A549 (cell line): ENCODE measurements at regions not wholly inside any gene's neighbourhood (a gene's known extent, or its start where the extent isn't known, plus 50 kb on each side); places are given as distances from the start of the nearest gene placed in this dataset.

ENCODE experiments used
- ATAC-seq, 2 experiments: fragments of 200-7000 bp in 1 of 2; fragments of >200 bp in 1 of 2; cut with Nextera tagmentation in 1 of 2; cut with Tn5 transposase in 1 of 2; 3 replicates each; pipeline versions ENCODE4 v1.8.0 to v1.9.1; 2018 to 2020; ENCODE audit warnings: mild to moderate bottlenecking in 1 of 2, moderate library complexity in 1 of 2
- CTCF ChIA-PET: fragments of 300-600 bp; sonication (Branson Sonifier 250); formaldehyde crosslinking; extraction: SDS; loops from one replicate; lab custom pipeline; 2021; ENCODE audit warnings: antibody characterized with exemption, inconsistent platforms; lab: Yijun Ruan, JAX
- POLR2A ChIA-PET: fragments of 350-600 bp; formaldehyde crosslinking; extraction: SDS; loops from one replicate; lab custom pipeline; 2021; ENCODE audit warnings: antibody characterized with exemption, inconsistent platforms; lab: Yijun Ruan, JAX
- DNase-seq, 2 experiments: peaks; one replicate each; pipeline versions ENCODE4 v3.0.0 to v3.0.0-alpha.2; 2011 to 2016; ENCODE audit warnings: low read depth in 1 of 2, low spot score in 1 of 2
- FAIRE-seq: peaks from 2 replicates; lab custom pipeline; 2011; peaks lifted over from hg19 to GRCh38; lab: Jason Lieb, UNC
- H3K27ac ChIP-seq, 2 experiments: fragments of >200 bp; sonication (Bioruptor Twin); formaldehyde crosslinking; 3 replicates each; pipeline ENCODE4 v1.5.1; 2016 to 2017
- H3K4me1 ChIP-seq: fragments of >200 bp; sonication (Bioruptor Twin); formaldehyde crosslinking; 3 replicates; pipeline ENCODE4 v1.6.1; 2016
- H3K4me2 ChIP-seq: fragments of >200 bp; sonication (Bioruptor Twin); formaldehyde crosslinking; 3 replicates; pipeline ENCODE4 v1.6.1; 2016
- H3K4me3 ChIP-seq: fragments of >200 bp; sonication (Bioruptor Twin); formaldehyde crosslinking; 3 replicates; pipeline ENCODE4 v1.5.1; 2016
- H3K9me3 ChIP-seq: fragments of >200 bp; sonication (Bioruptor Twin); formaldehyde crosslinking; 3 replicates; pipeline ENCODE4 v1.6.1; 2016
- CBX2 ChIP-seq: fragments of 200-600 bp; sonication (generic); IDR thresholded peaks from 2 replicates; pipeline ENCODE4 v1.6.1; 2016; ENCODE audit warnings: low read depth, mild to moderate bottlenecking, borderline replicate concordance
- CBX8 ChIP-seq: fragments of 200-600 bp; sonication (generic); IDR thresholded peaks from 2 replicates; pipeline ENCODE4 v1.6.1; 2016
- CEBPB ChIP-seq, 2 experiments: fragments of >200 bp in 1 of 2; sonication (Bioruptor Twin) in 1 of 2; formaldehyde crosslinking in 1 of 2; IDR thresholded peaks; 2 replicates each; pipeline ENCODE4 v1.6.1; 2012 to 2016
- CHD2 ChIP-seq: fragments of 150-350 bp; IDR thresholded peaks from 2 replicates; pipeline ENCODE4 v1.6.1; 2014; ENCODE audit warnings: low read length; ENCODE audit not compliant: partially characterized antibody
- CHD4 ChIP-seq: fragments of 200-600 bp; sonication (generic); IDR thresholded peaks from 2 replicates; pipeline ENCODE4 v1.6.1; 2016; ENCODE audit warnings: antibody characterized with exemption, mild to moderate bottlenecking, borderline replicate concordance
- E2F6 ChIP-seq: IDR thresholded peaks from 2 replicates; pipeline ENCODE4 v1.6.1; 2012; ENCODE audit warnings: low read depth, borderline replicate concordance
- EHMT2 ChIP-seq: fragments of 200-600 bp; sonication (generic); IDR thresholded peaks from 2 replicates; pipeline ENCODE4 v1.6.1; 2016; ENCODE audit warnings: antibody characterized with exemption, low read depth, mild to moderate bottlenecking, moderate library complexity
- FOSB ChIP-seq: fragments of 250-450 bp; sonication (Bioruptor Pico); IDR thresholded peaks from 2 replicates; pipeline ENCODE4 v1.5.0; 2020; ENCODE audit warnings: mild to moderate bottlenecking, moderate library complexity
- FOSL2 ChIP-seq, 2 experiments: fragments of 450-650 bp in 1 of 2; fragments of >200 bp in 1 of 2; sonication (Bioruptor Twin) in 1 of 2; formaldehyde crosslinking; IDR thresholded peaks; 2 replicates each; pipeline versions ENCODE4 v1.5.0 to v1.6.1; 2016 to 2020; ENCODE audit warnings: mild to moderate bottlenecking in 1 of 2, moderate library complexity in 1 of 2
- GATA3 ChIP-seq: IDR thresholded peaks from 2 replicates; pipeline ENCODE4 v1.6.1; 2012; ENCODE audit warnings: borderline replicate concordance
- HOXA7 ChIP-seq: fragments of 250-450 bp; sonication (Bioruptor Pico); IDR thresholded peaks from 2 replicates; pipeline ENCODE4 v1.5.0; 2020; ENCODE audit warnings: mild to moderate bottlenecking, moderate library complexity
- HOXB5 ChIP-seq: fragments of 250-450 bp; sonication (Bioruptor Pico); IDR thresholded peaks from 2 replicates; pipeline ENCODE4 v1.5.0; 2020; ENCODE audit warnings: mild to moderate bottlenecking, moderate library complexity
- KDM1A ChIP-seq: fragments of 200-600 bp; sonication (generic); IDR thresholded peaks from 2 replicates; pipeline ENCODE4 v1.6.1; 2016; ENCODE audit warnings: low read depth, mild to moderate bottlenecking
- MAFK ChIP-seq: fragments of 450-650 bp; IDR thresholded peaks from 2 replicates; pipeline ENCODE4 v1.6.1; 2014; ENCODE audit not compliant: partially characterized antibody
- MAZ ChIP-seq: fragments of 150-350 bp; IDR thresholded peaks from 2 replicates; pipeline ENCODE4 v1.6.1; 2014; ENCODE audit warnings: antibody characterized with exemption, low read depth, low read length, borderline replicate concordance
- PBX3 ChIP-seq: IDR thresholded peaks from 2 replicates; pipeline ENCODE4 v1.6.1; 2012
- POLR2A ChIP-seq: IDR thresholded peaks from 2 replicates; pipeline ENCODE4 v1.6.1; 2012; ENCODE audit warnings: mild to moderate bottlenecking, low read length
- RAD21 ChIP-seq, 2 experiments: fragments of >200 bp in 1 of 2; sonication (Bioruptor Twin) in 1 of 2; formaldehyde crosslinking in 1 of 2; IDR thresholded peaks in 1 of 2; conservative IDR thresholded peaks in 1 of 2; 2 replicates in 1 of 2; 3 replicates in 1 of 2; pipeline ENCODE4 v1.6.1; 2012 to 2018; ENCODE audit warnings: inconsistent platforms in 1 of 2
- RCOR1 ChIP-seq: fragments of 150-350 bp; IDR thresholded peaks from 2 replicates; pipeline ENCODE4 v1.6.1; 2014; ENCODE audit warnings: antibody characterized with exemption, low read length, low read depth
- SMC3 ChIP-seq: fragments of >200 bp; sonication (Bioruptor Twin); formaldehyde crosslinking; IDR thresholded peaks from 3 replicates; pipeline ENCODE4 v1.6.1; 2018; ENCODE audit warnings: inconsistent platforms
- TFCP2L1 ChIP-seq: fragments of 250-450 bp; sonication (Bioruptor Pico); IDR thresholded peaks from 2 replicates; pipeline ENCODE4 v1.5.0; 2021; ENCODE audit warnings: mild to moderate bottlenecking
- TP53 ChIP-seq: fragments of 250-450 bp; sonication (Bioruptor Pico); IDR thresholded peaks from 2 replicates; pipeline ENCODE4 v1.5.0; 2021; ENCODE audit warnings: mild to moderate bottlenecking, moderate library complexity
- ZC3H11A ChIP-seq: fragments of 450-650 bp; IDR thresholded peaks from 2 replicates; pipeline ENCODE4 v1.6.1; 2014; ENCODE audit warnings: antibody characterized with exemption, mild to moderate bottlenecking
- ZNF302 ChIP-seq: fragments of 250-450 bp; sonication (Bioruptor Pico); IDR thresholded peaks from 2 replicates; pipeline ENCODE4 v1.9.0; 2021; ENCODE audit warnings: inconsistent platforms, mild to moderate bottlenecking, moderate library complexity
- WGBS: methylation state at CpG from one replicate; pipeline ENCODE4 v1.1.6; 2017; ENCODE audit errors: missing lambda C conversion rate; 5-methylcytosine and 5-hydroxymethylcytosine counted together
- TF ChIP-seq, protein P1 (sequence below): fragments of 150-350 bp; IDR thresholded peaks from 2 replicates; pipeline ENCODE4 v1.6.1; 2014; ENCODE audit warnings: low read depth, mild to moderate bottlenecking, low read length
- TF ChIP-seq, protein P2 (sequence below): fragments of 200-600 bp; sonication (generic); IDR thresholded peaks from 2 replicates; pipeline ENCODE4 v1.6.1; 2016; ENCODE audit warnings: antibody characterized with exemption, mild to moderate bottlenecking, moderate library complexity
- TF ChIP-seq, protein P3 (sequence below): fragments of 450-650 bp; IDR thresholded peaks from 2 replicates; pipeline ENCODE4 v1.6.1; 2014; ENCODE audit warnings: antibody characterized with exemption

GRCh38 chr1:172916116-172916515, 134.6 kb downstream of the TNFSF18 start:
- ChIA-PET CTCF (no interaction called here), POLR2A (no interaction called here)
- DNase-seq (no peak), ATAC-seq (no peak), FAIRE-seq (no peak)
- no peak overlapping the region for H3K4me2 ChIP-seq
- 52% methylated on average over 2 of the region's 2 CpGs for WGBS
- no peak overlapping the region for H3K4me3 ChIP-seq
- TF ChIP-seq CBX2: no peak
- TF ChIP-seq, protein P1, sequence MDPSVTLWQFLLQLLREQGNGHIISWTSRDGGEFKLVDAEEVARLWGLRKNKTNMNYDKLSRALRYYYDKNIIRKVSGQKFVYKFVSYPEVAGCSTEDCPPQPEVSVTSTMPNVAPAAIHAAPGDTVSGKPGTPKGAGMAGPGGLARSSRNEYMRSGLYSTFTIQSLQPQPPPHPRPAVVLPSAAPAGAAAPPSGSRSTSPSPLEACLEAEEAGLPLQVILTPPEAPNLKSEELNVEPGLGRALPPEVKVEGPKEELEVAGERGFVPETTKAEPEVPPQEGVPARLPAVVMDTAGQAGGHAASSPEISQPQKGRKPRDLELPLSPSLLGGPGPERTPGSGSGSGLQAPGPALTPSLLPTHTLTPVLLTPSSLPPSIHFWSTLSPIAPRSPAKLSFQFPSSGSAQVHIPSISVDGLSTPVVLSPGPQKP: no peak
- no peak for TF ChIP-seq KDM1A
- no peak for TF ChIP-seq HOXA7 (CRISPR knock-in tag)
- no peak for TF ChIP-seq ZC3H11A
- no peak for TF ChIP-seq HOXB5 (CRISPR knock-in tag)
- TF ChIP-seq FOSB: no peak
- TF ChIP-seq, protein P2, sequence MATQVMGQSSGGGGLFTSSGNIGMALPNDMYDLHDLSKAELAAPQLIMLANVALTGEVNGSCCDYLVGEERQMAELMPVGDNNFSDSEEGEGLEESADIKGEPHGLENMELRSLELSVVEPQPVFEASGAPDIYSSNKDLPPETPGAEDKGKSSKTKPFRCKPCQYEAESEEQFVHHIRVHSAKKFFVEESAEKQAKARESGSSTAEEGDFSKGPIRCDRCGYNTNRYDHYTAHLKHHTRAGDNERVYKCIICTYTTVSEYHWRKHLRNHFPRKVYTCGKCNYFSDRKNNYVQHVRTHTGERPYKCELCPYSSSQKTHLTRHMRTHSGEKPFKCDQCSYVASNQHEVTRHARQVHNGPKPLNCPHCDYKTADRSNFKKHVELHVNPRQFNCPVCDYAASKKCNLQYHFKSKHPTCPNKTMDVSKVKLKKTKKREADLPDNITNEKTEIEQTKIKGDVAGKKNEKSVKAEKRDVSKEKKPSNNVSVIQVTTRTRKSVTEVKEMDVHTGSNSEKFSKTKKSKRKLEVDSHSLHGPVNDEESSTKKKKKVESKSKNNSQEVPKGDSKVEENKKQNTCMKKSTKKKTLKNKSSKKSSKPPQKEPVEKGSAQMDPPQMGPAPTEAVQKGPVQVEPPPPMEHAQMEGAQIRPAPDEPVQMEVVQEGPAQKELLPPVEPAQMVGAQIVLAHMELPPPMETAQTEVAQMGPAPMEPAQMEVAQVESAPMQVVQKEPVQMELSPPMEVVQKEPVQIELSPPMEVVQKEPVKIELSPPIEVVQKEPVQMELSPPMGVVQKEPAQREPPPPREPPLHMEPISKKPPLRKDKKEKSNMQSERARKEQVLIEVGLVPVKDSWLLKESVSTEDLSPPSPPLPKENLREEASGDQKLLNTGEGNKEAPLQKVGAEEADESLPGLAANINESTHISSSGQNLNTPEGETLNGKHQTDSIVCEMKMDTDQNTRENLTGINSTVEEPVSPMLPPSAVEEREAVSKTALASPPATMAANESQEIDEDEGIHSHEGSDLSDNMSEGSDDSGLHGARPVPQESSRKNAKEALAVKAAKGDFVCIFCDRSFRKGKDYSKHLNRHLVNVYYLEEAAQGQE: no peak
- TF ChIP-seq EHMT2: no peak
- TF ChIP-seq CBX8: no peak
- no peak for TF ChIP-seq PBX3
- TF ChIP-seq MAZ: no peak
- TF ChIP-seq POLR2A: no peak
- no peak for TF ChIP-seq CHD4
- no peak for TF ChIP-seq CEBPB (IDR thresholded peaks at IDR 0.05)
- TF ChIP-seq RCOR1: no peak
- no peak for TF ChIP-seq CHD2
- TF ChIP-seq FOSL2 (IDR thresholded peaks at IDR 0.05): no peak
- TF ChIP-seq FOSL2 (CRISPR knock-in tag; IDR thresholded peaks at IDR 0.05): no peak
- no peak for TF ChIP-seq MAFK
- peaks cover 20% of the 10 kb centered on the region; the same call in 2 of the 3 replicates for H3K9me3 ChIP-seq
- peaks cover 47% of the 10 kb centered on the region for H3K4me1 ChIP-seq
- H3K27ac ChIP-seq: peak overlapping the region; percentile 5 to 70; a peak in 4 of 6 replicates

- Histone ChIP-seq H3K4me3 (no peak overlapping the region), H3K9me3 (peaks cover 7% of the 10 kb centered on the region; the same call in 2 of the 3 replicates), H3K4me2 (peak overlapping the region; percentile 52), H3K27ac (peak overlapping the region; percentile 70 to 77), H3K4me1 (peaks cover 47% of the 10 kb centered on the region)
- ChIA-PET CTCF (interaction anchor here (0.9 to 2.6 kb wide), 7 partner anchors 9 to 173 kb away, joined by 3 to 7 read pairs (median 4); no protein-coding TSS in a partner anchor), POLR2A (interaction anchor here (0.9 kb wide), 1 partner anchor 9 kb away, joined by 4 read pairs; no protein-coding TSS in a partner anchor)
- peak; percentile 80 for FAIRE-seq
- peak; percentile 80 to 84 for DNase-seq
- peak; percentile 97 for ATAC-seq
- 2% methylated on average over 2 of the region's 2 CpGs for WGBS
- TF ChIP-seq RAD21 (conservative IDR thresholded peaks at IDR 0.05 in 1 of 2, IDR thresholded peaks at IDR 0.05 in 1 of 2): peak; percentile 40 to 55; a peak in 3 of 5 replicates
- no peak for TF ChIP-seq PBX3
- no peak for TF ChIP-seq MAFK
- no peak for TF ChIP-seq ZNF302 (CRISPR knock-in tag)
- no peak for TF ChIP-seq ZC3H11A
- TF ChIP-seq, protein P1: no peak
- no peak for TF ChIP-seq EHMT2
- TF ChIP-seq CHD4: no peak
- peak; percentile 85; the same call in 1 of the 2 replicates for TF ChIP-seq GATA3
- TF ChIP-seq, protein P3, sequence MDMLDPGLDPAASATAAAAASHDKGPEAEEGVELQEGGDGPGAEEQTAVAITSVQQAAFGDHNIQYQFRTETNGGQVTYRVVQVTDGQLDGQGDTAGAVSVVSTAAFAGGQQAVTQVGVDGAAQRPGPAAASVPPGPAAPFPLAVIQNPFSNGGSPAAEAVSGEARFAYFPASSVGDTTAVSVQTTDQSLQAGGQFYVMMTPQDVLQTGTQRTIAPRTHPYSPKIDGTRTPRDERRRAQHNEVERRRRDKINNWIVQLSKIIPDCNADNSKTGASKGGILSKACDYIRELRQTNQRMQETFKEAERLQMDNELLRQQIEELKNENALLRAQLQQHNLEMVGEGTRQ: no peak
- no peak for TF ChIP-seq FOSB
- no peak for TF ChIP-seq TFCP2L1 (CRISPR knock-in tag)
- TF ChIP-seq SMC3: peak; percentile 35; the same call in 1 of the 3 replicates
- TF ChIP-seq E2F6: no peak
- TF ChIP-seq TP53 (CRISPR knock-in tag): no peak
- TF ChIP-seq POLR2A: no peak
These were observed 132.8 kb downstream of the TNFSF18 start for GRCh38 chr1:172917972-172918371.
